GM12865 (cell line): ENCODE measurements at regions not wholly inside any gene's neighbourhood (a gene's known extent, or its start where the extent isn't known, plus 50 kb on each side); places are given as distances from the start of the nearest gene placed in this dataset.
"Not testable (repeated sequence)": the region's sequence is repeated elsewhere in the genome, so short reads cannot be mapped to it uniquely, and the experiment has no call there.

Experiments used
- DNase-seq: peaks from one replicate; pipeline ENCODE4 v3.0.0; 2010; ENCODE audit warnings: low read depth
- H3K4me3 ChIP-seq: 2 replicates; pipeline ENCODE4 v1.5.1; 2011; ENCODE audit warnings: mild to moderate bottlenecking, low read depth, low read length, control low read depth
- TF ChIP-seq, protein P1 (sequence below): IDR thresholded peaks from 2 replicates; pipeline ENCODE4 v1.5.1; 2011; ENCODE audit warnings: low read length, control low read depth, low read depth, inconsistent platforms; ENCODE audit not compliant: insufficient read depth; ENCODE audit errors: missing control alignments

- no peak overlapping the region for H3K4me3 ChIP-seq
- TF ChIP-seq, protein P1, sequence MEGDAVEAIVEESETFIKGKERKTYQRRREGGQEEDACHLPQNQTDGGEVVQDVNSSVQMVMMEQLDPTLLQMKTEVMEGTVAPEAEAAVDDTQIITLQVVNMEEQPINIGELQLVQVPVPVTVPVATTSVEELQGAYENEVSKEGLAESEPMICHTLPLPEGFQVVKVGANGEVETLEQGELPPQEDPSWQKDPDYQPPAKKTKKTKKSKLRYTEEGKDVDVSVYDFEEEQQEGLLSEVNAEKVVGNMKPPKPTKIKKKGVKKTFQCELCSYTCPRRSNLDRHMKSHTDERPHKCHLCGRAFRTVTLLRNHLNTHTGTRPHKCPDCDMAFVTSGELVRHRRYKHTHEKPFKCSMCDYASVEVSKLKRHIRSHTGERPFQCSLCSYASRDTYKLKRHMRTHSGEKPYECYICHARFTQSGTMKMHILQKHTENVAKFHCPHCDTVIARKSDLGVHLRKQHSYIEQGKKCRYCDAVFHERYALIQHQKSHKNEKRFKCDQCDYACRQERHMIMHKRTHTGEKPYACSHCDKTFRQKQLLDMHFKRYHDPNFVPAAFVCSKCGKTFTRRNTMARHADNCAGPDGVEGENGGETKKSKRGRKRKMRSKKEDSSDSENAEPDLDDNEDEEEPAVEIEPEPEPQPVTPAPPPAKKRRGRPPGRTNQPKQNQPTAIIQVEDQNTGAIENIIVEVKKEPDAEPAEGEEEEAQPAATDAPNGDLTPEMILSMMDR = no peak
- DNase-seq = no peak
Observed at GRCh38 chr7:131933751-131934289, 377.4 kb upstream of the PODXL start.

DNA sequence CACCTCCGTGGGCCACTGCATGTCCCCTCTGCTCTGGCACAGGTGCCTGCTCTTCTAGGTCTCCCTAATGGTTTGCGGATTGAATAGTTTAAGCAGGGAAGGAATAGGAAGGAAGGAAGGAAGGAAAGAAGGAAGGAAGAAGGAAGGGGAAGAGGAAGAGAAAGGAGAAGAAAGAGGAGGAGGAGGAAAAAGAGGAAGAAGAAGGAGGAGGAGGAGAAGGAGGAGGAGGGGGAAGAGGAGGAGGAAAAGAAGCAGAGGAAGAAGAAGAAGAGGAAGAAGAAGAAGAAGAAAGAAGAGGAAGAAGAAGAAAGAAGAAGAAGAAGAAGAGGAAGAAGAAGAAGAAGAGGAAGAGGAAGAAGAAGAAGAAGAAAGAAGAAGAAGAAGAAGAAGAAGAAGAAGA lies 376.8 kb upstream of the PODXL start:
- not testable (repeated sequence) for DNase-seq

GRCh38 chr7:131932271-131932670 lies 375.8 kb upstream of the PODXL start:
- DNase-seq = no peak

More for the DNA sequence above, 376.8 kb upstream of the PODXL start:
- not testable (repeated sequence) for H3K4me3 ChIP-seq

DNA sequence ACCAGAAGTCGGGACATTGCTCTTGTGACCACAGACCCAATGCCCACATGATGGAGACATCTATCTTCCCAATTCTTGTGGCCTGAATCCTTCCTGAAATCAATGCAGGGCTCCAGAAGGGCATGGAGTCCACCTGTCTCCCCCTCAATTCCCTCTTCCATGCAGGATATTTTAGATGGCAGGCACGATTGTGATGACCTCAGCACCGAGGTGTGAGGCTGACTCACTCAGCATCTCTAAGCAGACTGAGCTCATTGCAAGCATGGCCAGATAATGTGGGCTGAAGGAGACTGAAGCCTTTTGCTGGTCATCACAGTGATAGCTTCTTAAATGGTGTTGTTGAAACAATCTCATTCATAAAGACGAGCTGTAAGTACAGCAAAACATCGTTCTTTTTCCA lies 374.9 kb upstream of the PODXL start:
- no peak overlapping the region for H3K4me3 ChIP-seq
- no peak for DNase-seq
- TF ChIP-seq, protein P1 = no peak

More at GRCh38 chr7:131932271-131932670, 375.8 kb upstream of the PODXL start:
- TF ChIP-seq, protein P1 = no peak
- no peak overlapping the region for H3K4me3 ChIP-seq

- DNase-seq = no peak
- TF ChIP-seq, protein P1 = no peak
- H3K4me3 ChIP-seq = no peak overlapping the region
Observed at GRCh38 chr7:131929632-131930031, 373.2 kb upstream of the PODXL start.

- DNase-seq = no peak
- TF ChIP-seq, protein P1 = no peak
- no peak overlapping the region for H3K4me3 ChIP-seq
Observed at GRCh38 chr7:131927770-131928423, 371.5 kb upstream of the PODXL start.

DNA sequence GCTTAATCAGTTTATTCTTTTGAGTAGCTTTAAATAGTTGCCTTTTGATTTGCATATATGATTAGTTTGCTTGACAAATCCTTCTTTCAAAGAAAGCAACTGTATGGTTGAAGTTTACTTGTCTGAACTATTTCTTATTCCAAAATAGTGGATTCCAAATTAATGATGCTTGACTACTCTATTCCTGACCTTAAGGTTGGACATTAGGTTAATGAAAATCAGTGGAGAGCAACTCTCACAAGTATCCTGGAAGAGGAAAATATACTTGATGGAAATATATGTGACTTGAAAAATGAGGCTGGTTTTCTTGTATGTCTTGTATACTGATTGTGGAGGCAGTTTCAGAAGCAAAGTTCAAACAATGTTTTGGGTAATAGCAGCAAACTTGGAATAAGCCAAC lies 369.2 kb upstream of the PODXL start:
- TF ChIP-seq, protein P1 = no peak
- no peak overlapping the region for H3K4me3 ChIP-seq

More for the DNA sequence above, 369.2 kb upstream of the PODXL start:
- DNase-seq = no peak
